Upper lobe of left lung (tissue), 6 donors: ENCODE measurements at regions not wholly inside any gene's neighbourhood (a gene's known extent, or its start where the extent isn't known, plus 50 kb on each side); places are given as distances from the start of the nearest gene placed in this dataset.
A peak's percentile ranks its signal among the peaks of the same experiment; 100 is the strongest.
"Not testable (repeated sequence)": the region's sequence is repeated elsewhere in the genome, so short reads cannot be mapped to it uniquely, and the experiment has no call there.

Experiments
- ATAC-seq, 2 donors: fragments of 200-7000 bp; cut with Tn5 transposase; one replicate each; pipeline ENCODE4 v1.9.1; 2022; ENCODE audit warnings: mild to moderate bottlenecking in 2 of 2, moderate library complexity in 2 of 2; ENCODE audit not compliant: low FRiP score in 2 of 2
- DNase-seq, 2 donors: peaks; one replicate each; pipeline ENCODE4 v3.0.0-alpha.2; 2019 to 2020
- H3K27ac ChIP-seq, 4 donors: fragments of 200-600 bp; sonication (generic); one replicate each; pipeline ENCODE4 v1.5.1; 2016 to 2019
- H3K27me3 ChIP-seq, 4 donors: fragments of 200-600 bp; sonication (generic); one replicate each; pipeline ENCODE4 v1.5.1; 2017 to 2019
- H3K36me3 ChIP-seq, 4 donors: fragments of 200-600 bp; sonication (generic); one replicate each; pipeline ENCODE4 v1.5.1; 2016 to 2019
- H3K4me1 ChIP-seq, 4 donors: fragments of 200-600 bp; sonication (generic); one replicate each; pipeline ENCODE4 v1.5.1; 2018 to 2019
- H3K4me3 ChIP-seq, 4 donors: fragments of 200-600 bp; sonication (generic); one replicate each; pipeline ENCODE4 v1.5.1; 2017 to 2019; ENCODE audit warnings: mild to moderate bottlenecking in 2 of 4, moderate library complexity in 1 of 4
- H3K9me3 ChIP-seq, 4 donors: fragments of 200-600 bp; sonication (generic); one replicate each; pipeline ENCODE4 v1.5.1; 2018 to 2019
- CTCF ChIP-seq, 6 experiments: fragments of 450-650 bp in 4 of 6; fragments of 200-600 bp in 2 of 6; sonication (generic) in 2 of 6; IDR thresholded peaks; one replicate each; pipeline ENCODE4 v1.5.1; 2016 to 2019; ENCODE audit warnings: antibody characterized with exemption in 6 of 6
- EP300 ChIP-seq, 4 donors: sonication (generic); formaldehyde crosslinking; IDR thresholded peaks; one replicate each; pipeline ENCODE4 v1.5.1; 2017; ENCODE audit warnings: antibody characterized with exemption in 4 of 4, control low read depth in 2 of 4
- POLR2A ChIP-seq, 4 donors: fragments of 450-650 bp; IDR thresholded peaks; one replicate each; pipeline ENCODE4 v1.5.1; 2016 to 2017; ENCODE audit warnings: antibody characterized with exemption in 4 of 4, mild to moderate bottlenecking in 2 of 4
- POLR2AphosphoS5 ChIP-seq, 2 donors: sonication (generic); formaldehyde crosslinking; IDR thresholded peaks; one replicate each; pipeline ENCODE4 v1.5.1; 2017; ENCODE audit warnings: antibody characterized with exemption in 2 of 2
- WGBS, 2 donors: methylation state at CpG; one replicate each; pipeline ENCODE4 v1.1.5; 2017 to 2018; 5-methylcytosine and 5-hydroxymethylcytosine counted together
- donor health status: DM: no; HTN: no; CAD: no; lungs with moderate emphysema.
- donor health status: DM: no; HTN: yes; CAD: no; lungs with severe emphysema.

GRCh38 chr10:9254353-9254752, 1199.9 kb downstream of the GATA3 start:
- ATAC-seq (no peak), DNase-seq (no peak)
- Histone ChIP-seq H3K27me3 (no peaks in the 10 kb centered on the region), H3K4me1 (no peaks in the 10 kb centered on the region), H3K36me3 (no peaks in the 10 kb centered on the region), H3K4me3 (no peak overlapping the region), H3K9me3 (no peaks in the 10 kb centered on the region), H3K27ac (no peak overlapping the region)
- WGBS, 2 donors: 52 to 68% methylated on average over 2 of the region's 2 CpGs
- no peak for TF ChIP-seq EP300 (IDR thresholded peaks at IDR 0.05)
- no peak for TF ChIP-seq POLR2AphosphoS5 (IDR thresholded peaks at IDR 0.05)
- TF ChIP-seq POLR2A (IDR thresholded peaks at IDR 0.05): no peak
- TF ChIP-seq CTCF (IDR thresholded peaks at IDR 0.05): no peak

DNA sequence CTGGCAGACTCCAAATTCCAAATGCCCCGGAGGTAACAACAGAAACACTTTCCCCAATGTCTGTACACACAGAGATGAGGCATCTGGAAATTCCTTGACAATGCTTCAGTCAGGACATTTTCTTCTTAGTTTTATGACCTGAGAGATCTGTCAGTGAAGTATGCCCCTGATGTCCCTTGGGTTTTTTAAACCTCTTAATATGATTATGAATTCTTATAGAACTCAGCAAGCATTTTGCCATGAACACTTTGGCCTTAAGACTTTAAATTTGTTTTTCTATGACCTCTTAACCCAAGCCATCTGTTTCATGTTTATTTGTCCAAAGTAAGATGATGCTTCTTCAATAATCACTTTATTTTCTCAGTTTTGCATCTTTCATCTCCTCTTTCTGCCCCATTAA, 1206.2 kb downstream of the GATA3 start:
- 78 to 90% methylated on average over 1 of the region's 1 CpG for WGBS, 2 donors
- TF ChIP-seq EP300 (IDR thresholded peaks at IDR 0.05): no peak
- no peak for TF ChIP-seq POLR2A (IDR thresholded peaks at IDR 0.05)
- no peak for TF ChIP-seq POLR2AphosphoS5 (IDR thresholded peaks at IDR 0.05)
- TF ChIP-seq CTCF (IDR thresholded peaks at IDR 0.05): no peak
- H3K4me1 ChIP-seq: no peaks in the 10 kb centered on the region
- ATAC-seq: no peak
- no peaks in the 10 kb centered on the region for H3K9me3 ChIP-seq
- no peak overlapping the region for H3K27ac ChIP-seq
- no peaks in the 10 kb centered on the region for H3K36me3 ChIP-seq
- DNase-seq: no peak
- H3K27me3 ChIP-seq: no peaks in the 10 kb centered on the region
- no peak overlapping the region for H3K4me3 ChIP-seq

DNA sequence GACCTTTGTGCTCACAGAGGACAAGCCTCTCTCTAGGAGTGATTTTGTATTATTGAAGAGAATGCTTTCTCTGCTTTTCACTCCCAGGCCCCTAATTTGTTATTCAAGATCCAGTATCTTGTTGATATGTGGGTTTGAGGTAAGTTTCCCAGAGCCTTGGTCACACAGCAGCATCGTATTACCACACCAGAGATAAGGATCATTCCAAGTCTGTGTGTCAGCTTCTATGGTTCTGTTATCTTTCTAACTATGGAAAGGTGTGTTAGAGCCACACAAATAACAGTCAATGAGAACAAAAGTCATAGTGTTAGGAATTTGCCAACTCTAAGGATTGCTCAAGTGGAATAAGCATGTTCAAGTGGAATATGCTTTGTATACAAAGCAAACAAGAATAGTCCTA, 1208.3 kb downstream of the GATA3 start:
- no peak for DNase-seq
- Histone ChIP-seq H3K36me3 (no peaks in the 10 kb centered on the region), H3K9me3 (no peaks in the 10 kb centered on the region), H3K4me3 (no peak overlapping the region), H3K27ac (no peak overlapping the region), H3K4me1 (no peaks in the 10 kb centered on the region), H3K27me3 (no peaks in the 10 kb centered on the region)
- ATAC-seq: no peak
- WGBS, 2 donors: 23 to 25% methylated on average over 1 of the region's 1 CpG
- TF ChIP-seq POLR2AphosphoS5 (IDR thresholded peaks at IDR 0.05): no peak
- no peak for TF ChIP-seq CTCF (IDR thresholded peaks at IDR 0.05)

GRCh38 chr10:9268176-9268575, 1213.7 kb downstream of the GATA3 start:
- Histone ChIP-seq H3K27ac (no peak overlapping the region), H3K9me3 (no peaks in the 10 kb centered on the region), H3K36me3 (no peaks in the 10 kb centered on the region), H3K27me3 (no peaks in the 10 kb centered on the region), H3K4me1 (no peaks in the 10 kb centered on the region), H3K4me3 (no peak overlapping the region)
- DNase-seq: no peak
- TF ChIP-seq POLR2A (IDR thresholded peaks at IDR 0.05): no peak
- no peak for TF ChIP-seq EP300 (IDR thresholded peaks at IDR 0.05)
- WGBS, 2 donors: 42 to 75% methylated on average over 5 of the region's 5 CpGs
- ATAC-seq: no peak

- 94 to 100% methylated on average over 19 to 36 of the region's 61 CpGs for WGBS, 2 donors
- H3K36me3 ChIP-seq, H3K4me3 ChIP-seq, ATAC-seq, H3K9me3 ChIP-seq, H3K27ac ChIP-seq, H3K4me1 ChIP-seq, H3K27me3 ChIP-seq: not testable (repeated sequence)
- peak in 1 of 2 donors; percentile 63 for DNase-seq
These were observed 1218.8 kb downstream of the GATA3 start for GRCh38 chr10:9273126-9273833.

DNA sequence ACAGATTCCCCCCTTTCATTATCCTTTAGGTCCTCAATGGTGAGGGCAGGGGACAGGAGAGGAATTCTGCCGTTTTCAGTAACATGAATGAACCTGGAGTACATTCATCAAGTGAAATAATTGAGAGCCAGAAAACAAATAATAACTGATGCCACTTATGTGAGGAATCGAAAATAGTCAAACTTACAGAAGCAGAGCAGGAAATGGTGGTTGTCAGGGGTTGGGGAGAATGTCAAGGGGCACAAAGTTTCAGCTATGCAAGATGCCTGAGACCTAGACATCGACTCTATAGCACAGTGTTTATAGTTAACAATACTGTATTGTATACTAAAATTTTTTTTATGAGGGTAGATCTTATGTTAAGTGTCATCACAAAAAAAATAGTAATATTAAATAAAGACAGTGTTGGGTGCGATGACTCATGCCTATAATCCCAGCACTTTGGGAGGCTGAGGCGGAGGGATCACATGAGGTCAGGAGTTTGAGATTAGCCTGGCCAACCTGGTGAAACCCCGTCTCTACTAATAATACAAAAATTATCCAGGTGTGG, 1219.8 kb downstream of the GATA3 start:
- Histone ChIP-seq H3K27me3 (no peaks in the 10 kb centered on the region), H3K9me3 (no peaks in the 10 kb centered on the region), H3K4me3 (no peak overlapping the region), H3K27ac (no peak overlapping the region), H3K4me1 (no peaks in the 10 kb centered on the region), H3K36me3 (no peaks in the 10 kb centered on the region)
- 70% methylated on average over 6 of the region's 6 CpGs for WGBS, 2 donors
- no peak for DNase-seq
- TF ChIP-seq POLR2AphosphoS5 (IDR thresholded peaks at IDR 0.05) (no peak), CTCF (IDR thresholded peaks at IDR 0.05) (no peak), POLR2A (IDR thresholded peaks at IDR 0.05) (no peak), EP300 (IDR thresholded peaks at IDR 0.05) (no peak)
- ATAC-seq: no peak
